Endothelial cell of umbilical vein (primary cell): ENCODE measurements at regions not wholly inside any gene's neighbourhood (a gene's known extent, or its start where the extent isn't known, plus 50 kb on each side); places are given as distances from the start of the nearest gene placed in this dataset.

ENCODE experiments used
- CTCF ChIP-seq, 2 donors: IDR thresholded peaks; 1 replicate in 1 of 2; 2 replicates in 1 of 2; pipeline ENCODE4 v1.5.1; 2011; ENCODE audit warnings: low read length in 2 of 2, mild to moderate bottlenecking in 2 of 2, moderate library complexity in 2 of 2, control low read depth in 1 of 2, inconsistent platforms in 1 of 2, low read depth in 1 of 2; ENCODE audit not compliant: insufficient read depth in 1 of 2; ENCODE audit errors: extremely low read depth in 1 of 2
- EZH2 ChIP-seq: IDR thresholded peaks from 2 replicates; pipeline ENCODE4 v1.6.1; 2012; ENCODE audit warnings: borderline replicate concordance, low read depth, mild to moderate bottlenecking, moderate library complexity, low read length, inconsistent platforms; ENCODE audit not compliant: severe bottlenecking
- POLR2AphosphoS5 ChIP-seq: IDR thresholded peaks from 2 replicates; pipeline ENCODE4 v1.6.1; 2012; ENCODE audit warnings: low read depth, mild to moderate bottlenecking, control low read depth, low read length, moderate library complexity; ENCODE audit not compliant: insufficient read depth

- TF ChIP-seq POLR2AphosphoS5 (no peak), CTCF (IDR thresholded peaks at IDR 0.05; ENCODE audit: extremely low read depth in 1 of 2, insufficient read depth in 1 of 2, low read depth in 1 of 2, low read length in 2 of 2) (no peak), EZH2 (no peak)
Observed at GRCh38 chr4:11507920-11508319, 79.2 kb upstream of the HS3ST1 start.
